ENCODE measurements at regions not wholly inside any gene's neighbourhood (a gene's known extent, or its start where the extent isn't known, plus 50 kb on each side); places are given as distances from the start of the nearest gene placed in this dataset.

- TF ChIP-seq CTCF (IDR thresholded peaks at IDR 0.05) (no peak), POLR2A (IDR thresholded peaks at IDR 0.05) (no peak)
These were observed 619.0 kb upstream of the AGTR1 start for GRCh38 chr3:148078658-148079057.

All from esophagus squamous epithelium (tissue), 4 donors.